Testis (tissue), 2 donors: ENCODE measurements at regions not wholly inside any gene's neighbourhood (a gene's known extent, or its start where the extent isn't known, plus 50 kb on each side); places are given as distances from the start of the nearest gene placed in this dataset.

ENCODE experiments used
- POLR2A ChIP-seq: fragments of 450-650 bp; IDR thresholded peaks from one replicate; pipeline ENCODE4 v1.6.1; 2017; ENCODE audit warnings: antibody characterized with exemption, mild to moderate bottlenecking, moderate library complexity
- TF ChIP-seq, protein P1 (sequence below), 3 experiments: fragments of 450-650 bp in 2 of 3; fragments of 200-600 bp in 1 of 3; sonication (generic) in 1 of 3; IDR thresholded peaks; one replicate each; pipeline ENCODE4 v1.5.1; 2016 to 2019; ENCODE audit warnings: antibody characterized with exemption in 3 of 3, mild to moderate bottlenecking in 2 of 3, moderate library complexity in 1 of 3

DNA sequence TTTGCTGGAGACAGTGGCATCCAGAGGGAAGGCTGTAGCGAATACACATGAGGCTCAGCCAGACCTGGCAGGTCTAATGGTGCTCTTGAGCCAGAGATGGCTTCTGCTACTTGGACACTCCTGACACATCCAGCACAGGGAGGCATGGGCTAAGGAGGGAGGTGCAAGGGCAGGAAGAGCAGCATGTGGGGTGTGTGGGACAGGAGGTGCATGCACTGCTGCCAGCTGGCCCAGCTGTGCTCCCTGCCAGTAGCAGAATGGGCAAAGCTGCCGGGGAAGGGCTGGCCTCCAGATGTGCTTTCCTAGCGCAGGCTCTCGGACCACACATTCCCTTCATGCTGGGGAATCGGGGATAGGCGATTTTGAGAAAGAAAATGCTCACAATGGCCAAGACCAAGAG is 309.2 kb downstream of the CDC5L start:
- TF ChIP-seq, protein P1, sequence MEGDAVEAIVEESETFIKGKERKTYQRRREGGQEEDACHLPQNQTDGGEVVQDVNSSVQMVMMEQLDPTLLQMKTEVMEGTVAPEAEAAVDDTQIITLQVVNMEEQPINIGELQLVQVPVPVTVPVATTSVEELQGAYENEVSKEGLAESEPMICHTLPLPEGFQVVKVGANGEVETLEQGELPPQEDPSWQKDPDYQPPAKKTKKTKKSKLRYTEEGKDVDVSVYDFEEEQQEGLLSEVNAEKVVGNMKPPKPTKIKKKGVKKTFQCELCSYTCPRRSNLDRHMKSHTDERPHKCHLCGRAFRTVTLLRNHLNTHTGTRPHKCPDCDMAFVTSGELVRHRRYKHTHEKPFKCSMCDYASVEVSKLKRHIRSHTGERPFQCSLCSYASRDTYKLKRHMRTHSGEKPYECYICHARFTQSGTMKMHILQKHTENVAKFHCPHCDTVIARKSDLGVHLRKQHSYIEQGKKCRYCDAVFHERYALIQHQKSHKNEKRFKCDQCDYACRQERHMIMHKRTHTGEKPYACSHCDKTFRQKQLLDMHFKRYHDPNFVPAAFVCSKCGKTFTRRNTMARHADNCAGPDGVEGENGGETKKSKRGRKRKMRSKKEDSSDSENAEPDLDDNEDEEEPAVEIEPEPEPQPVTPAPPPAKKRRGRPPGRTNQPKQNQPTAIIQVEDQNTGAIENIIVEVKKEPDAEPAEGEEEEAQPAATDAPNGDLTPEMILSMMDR (IDR thresholded peaks at IDR 0.05): no peak
- no peak for TF ChIP-seq POLR2A
